GM18870 (cell line): ENCODE measurements at regions not wholly inside any gene's neighbourhood (a gene's known extent, or its start where the extent isn't known, plus 50 kb on each side); places are given as distances from the start of the nearest gene placed in this dataset.
"Not testable (repeated sequence)": the region's sequence is repeated elsewhere in the genome, so short reads cannot be mapped to it uniquely, and the experiment has no call there.

Experiments
- ATAC-seq: cut with Tn5 transposase; IDR thresholded peaks from one replicate; pipeline ENCODE4 v1.9.1; 2021; ENCODE audit warnings: moderate library complexity; ENCODE audit not compliant: unreplicated experiment

DNA sequence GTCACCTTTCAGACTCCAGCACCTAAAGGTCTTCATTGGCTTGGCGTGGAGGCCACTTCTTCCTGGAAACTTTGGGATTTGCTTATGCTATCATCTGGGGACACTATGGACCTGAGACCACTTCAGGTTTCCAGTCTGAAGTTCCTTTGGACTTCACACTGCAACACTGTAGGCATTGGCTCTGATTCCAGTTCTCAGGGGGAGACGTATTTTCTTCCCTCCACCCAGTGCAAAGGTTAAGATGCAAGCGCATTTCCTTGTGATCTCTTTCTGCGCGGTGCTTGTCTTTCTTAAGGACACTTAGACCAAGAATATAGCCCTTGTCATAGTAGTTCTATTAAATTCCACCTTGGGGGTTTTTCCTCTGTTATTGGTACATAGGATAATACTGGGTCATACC lies 299.8 kb downstream of the TSHZ3 start:
- ATAC-seq, result no peak

DNA sequence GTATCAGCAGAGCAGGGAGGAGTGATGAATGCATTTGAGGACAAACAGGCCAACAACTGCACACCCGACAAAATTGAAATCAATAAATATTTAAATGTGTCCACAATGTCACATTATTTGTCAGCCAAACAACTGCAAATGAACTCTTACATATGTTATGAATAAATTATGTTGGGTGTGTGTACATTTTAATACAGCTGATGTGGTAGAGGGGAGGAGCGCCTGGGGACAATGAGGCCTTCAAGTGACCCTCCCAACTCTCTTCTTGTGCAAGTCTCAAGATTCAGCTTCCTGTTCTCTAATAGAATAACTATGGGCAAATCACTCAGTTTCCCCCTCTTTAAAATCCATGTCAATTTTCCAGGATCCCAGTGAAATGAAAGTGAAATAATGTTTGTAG lies 303.2 kb downstream of the TSHZ3 start:
- no peak for ATAC-seq

DNA sequence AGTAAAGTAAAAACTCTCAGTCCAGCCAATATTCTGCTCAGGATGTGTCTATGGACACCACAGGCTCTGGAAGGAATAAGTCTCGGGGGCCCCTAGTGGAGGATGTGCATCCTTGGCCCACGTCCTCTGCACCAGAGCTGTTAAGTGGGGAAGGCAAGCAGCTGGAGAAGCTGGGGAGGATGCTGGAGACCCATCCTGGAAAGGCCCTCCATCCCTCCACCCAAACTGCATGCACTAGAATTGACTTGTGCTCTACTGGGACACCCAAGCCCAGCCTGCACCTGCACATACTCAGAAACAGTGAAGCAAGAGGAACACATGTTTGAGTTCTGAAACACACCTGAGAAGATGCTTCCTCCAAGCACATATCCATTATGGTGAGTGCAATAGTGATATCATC lies 307.8 kb downstream of the TSHZ3 start:
- no peak for ATAC-seq

DNA sequence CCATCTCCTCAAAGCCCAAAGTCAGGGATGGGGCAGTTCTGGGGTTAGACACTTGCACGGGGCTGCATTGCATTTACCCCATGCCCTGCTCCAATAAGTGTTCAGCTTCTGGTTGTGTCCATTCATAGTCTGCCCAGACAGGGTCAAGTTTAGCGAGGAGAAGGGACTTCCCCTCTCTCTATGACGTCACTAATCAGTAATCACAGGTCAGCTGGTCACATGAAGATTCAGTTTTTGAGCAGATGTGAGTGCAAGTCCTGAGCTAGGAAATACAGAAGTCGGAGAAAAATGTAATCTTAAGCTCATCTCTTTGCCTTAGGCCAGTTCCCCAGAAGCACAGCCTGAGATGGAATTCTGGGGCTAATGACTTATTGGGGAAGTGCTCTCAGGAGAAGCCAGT lies 310.1 kb downstream of the TSHZ3 start:
- ATAC-seq, result no peak

DNA sequence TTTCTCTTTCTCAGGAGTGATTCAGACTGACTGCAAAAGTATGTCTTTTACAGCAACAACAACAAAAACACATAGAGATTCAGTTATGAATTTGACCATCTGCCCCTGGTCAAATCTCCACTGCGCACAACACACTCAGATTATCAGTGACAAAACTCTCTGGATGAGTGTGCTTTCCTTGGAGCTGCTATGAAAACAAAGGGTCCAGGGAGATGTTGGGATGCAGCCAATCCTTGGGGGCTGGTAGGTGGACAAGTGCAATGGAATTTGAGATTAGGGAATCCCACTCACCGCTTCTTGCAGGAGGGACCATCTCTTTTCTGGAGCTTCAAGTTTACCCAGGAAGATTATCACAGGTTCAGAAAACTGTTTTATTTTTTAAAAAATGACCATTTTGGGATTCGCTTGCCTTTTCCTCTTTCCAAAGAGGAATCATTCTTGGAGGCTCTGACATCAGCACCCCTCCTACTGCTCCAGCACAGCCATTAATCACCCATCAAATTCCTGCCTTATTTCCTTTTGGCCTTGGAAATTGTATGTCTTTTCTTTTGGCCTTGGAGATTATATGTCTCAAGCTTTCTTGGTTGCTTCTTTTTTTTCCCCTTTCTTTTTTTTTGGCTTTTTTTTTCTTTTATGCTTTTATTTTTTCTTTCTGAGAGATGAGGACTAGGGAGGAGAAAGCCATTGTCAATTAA lies 311.8 kb downstream of the TSHZ3 start:
- no peak for ATAC-seq

DNA sequence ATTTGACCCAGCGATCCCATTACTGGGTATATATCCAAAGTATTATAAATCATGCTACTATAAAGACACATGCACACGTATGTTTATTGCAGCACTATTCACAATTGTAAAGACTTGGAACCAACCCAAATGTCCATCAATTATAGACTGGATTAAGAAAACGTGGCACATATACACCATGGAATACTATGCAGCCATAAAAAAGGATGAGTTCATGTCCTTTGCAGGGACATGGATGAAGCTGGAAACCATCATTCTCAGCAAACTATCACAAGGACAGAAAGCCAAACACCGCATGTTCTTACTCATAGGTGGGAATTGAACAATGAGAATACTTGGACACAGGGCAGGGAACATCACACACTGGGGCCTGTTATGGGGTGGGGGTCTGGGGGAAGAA lies 317.8 kb downstream of the TSHZ3 start:
- ATAC-seq, result not testable (repeated sequence)

DNA sequence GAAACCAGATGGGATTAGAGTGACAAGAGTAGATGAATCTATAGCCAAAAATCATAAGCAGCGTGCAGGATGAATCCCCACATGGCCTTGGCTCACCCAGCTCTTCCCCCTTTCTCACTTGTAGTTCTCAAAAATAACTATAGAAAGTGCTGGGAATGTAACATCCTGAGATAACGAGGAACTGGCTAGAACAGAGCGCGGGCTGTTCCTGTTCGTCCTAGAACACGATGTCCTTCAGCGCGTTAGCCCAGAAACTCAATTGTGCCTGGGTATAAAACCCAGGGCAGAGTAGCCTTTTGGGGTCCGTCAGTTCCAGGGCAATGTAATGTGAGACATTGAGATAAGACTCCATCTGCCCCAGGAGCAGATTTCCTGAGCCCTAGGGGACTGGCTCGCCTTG lies 326.2 kb downstream of the TSHZ3 start:
- no peak for ATAC-seq

DNA sequence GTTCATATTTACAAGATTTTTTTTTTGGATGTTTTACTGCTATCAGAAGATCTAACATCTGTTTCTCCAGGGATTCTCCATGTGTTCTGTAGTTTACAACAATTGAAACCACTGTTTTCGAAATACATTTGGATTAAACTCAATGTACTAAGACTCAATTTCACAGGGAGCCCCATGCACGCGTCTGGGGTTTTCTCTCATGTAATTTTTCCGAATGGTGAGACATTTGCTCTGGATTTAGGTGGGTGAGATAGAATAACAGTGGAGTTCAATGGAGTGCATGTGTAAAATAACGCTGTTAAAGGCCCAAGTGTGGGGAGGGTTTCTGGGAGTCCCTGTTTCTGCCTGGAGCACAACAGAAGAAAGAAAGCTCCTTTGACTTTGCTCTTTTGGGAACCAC lies 330.3 kb downstream of the TSHZ3 start:
- ATAC-seq, result no peak

DNA sequence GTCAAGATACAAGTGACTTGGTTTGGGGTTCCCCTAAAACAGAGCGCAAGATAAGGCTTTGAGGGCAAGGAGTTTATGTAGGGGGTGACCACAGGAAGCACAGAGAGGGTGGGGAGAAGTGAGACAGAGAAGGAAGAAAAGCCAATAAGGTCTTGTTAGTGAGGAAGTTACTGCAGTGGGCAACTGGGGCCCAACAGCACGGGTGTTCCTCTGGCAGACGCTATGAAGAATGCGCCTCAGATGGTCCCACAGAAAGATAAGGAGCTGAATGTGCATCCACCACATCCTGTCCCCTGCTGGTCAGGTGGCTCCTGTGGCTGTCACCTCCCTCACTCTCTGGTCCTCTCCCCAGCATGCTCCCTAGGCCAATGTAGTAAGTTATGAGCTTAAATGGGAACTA lies 333.5 kb downstream of the TSHZ3 start:
- ATAC-seq, result no peak

DNA sequence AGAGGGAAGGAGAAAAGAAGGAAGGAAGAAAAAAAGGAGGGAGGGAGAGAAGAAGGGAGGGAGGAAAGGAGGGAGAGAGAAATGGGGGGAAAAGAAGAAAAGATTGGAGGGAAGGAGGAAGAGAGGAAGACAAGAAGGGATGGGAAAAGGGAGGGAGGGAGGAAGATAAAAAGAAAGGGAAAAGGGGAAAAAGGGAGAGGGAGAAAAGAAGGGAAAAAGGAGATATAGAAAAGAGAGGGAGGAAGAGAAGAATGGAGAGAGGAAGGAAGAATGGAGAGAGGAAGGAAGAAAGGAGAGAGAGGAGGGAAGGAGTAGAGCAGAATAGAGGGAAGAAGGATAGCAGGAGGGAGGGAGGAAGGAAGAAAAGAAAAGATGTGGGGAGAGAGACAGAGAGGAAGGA lies 334.6 kb downstream of the TSHZ3 start:
- no peak for ATAC-seq

DNA sequence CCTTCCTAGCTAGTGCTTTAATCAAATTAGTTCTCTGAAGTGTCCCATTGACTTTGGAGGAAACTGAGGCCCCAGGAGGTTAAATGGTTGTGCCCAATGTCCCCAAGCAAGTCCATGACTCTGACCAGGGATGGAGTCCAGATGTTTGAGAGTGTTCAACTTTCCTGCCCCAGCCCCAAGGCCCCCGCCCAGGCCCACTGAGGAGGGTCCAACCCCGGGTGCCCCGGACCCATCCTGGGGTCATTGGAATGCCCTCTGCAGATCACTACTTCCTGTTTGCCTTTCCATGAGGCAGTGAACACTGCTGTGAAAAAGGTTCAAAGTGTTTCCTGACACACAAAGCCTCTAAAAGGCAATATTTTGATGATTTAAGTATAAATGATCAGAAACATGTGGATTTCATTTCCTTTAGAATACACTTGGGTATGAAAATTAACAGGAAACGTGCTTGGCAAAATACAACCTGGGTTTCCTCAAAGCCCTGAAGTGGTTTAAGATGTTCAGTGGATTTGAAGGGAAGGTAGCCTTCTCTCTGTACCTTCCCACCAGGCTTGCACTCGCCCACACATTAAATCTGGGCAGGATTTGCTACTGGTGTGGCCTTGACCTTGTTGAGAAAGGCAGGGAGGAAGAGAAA lies 335.7 kb downstream of the TSHZ3 start:
- no peak for ATAC-seq

DNA sequence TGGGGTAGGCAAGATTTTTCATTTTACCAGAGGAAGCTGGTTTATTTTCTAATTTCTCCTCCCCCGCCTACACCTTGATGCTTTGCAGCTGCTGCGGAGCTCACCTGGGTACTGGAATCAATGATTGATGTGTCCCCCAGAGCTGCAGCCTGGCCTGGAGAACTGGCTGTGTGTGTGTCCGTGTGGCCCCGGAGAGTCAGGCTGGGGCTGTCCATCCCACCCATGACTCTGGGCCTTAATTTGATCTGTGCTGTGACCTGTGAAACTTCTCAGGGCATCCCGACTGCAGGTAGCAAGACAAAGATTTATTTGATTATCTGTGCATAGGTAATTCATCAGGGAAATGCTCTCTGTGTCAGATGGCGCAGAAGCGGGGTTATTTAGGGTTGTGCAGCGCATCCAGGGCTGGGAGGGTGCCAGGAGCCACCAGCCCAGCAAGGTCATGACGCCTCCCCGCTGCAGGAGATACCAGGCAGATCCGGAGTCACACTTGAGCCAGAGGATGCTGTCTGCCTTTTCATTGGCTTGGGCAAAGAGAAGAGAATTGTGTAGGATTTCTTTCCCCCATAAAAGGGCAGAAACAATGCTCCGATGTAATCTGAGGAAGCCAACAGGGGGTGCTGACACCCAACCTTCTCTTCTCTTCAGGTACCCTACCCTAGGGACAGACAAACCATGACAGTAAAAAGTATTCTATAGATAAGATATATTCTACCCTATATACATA lies 346.6 kb downstream of the TSHZ3 start:
- ATAC-seq, result no peak

DNA sequence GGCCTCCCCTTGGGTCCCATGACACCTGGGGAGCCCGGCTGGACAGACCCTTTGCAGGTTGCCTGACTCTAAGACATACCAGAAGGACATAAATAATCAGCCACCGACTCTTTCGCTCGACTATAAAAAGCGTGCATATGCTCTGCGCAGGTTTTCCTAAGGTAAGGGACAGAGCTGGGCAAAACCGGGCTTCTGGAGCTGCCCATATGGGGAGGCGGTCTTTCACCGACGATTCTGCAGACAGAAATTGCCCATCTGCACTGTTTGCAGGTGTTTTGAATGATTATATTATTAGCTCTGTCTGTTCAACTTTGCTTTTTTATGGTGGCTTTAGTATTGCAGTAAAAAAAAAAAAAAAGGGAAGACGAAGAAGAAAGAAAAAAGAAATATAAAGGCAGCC lies 347.2 kb downstream of the TSHZ3 start:
- ATAC-seq, result no peak

DNA sequence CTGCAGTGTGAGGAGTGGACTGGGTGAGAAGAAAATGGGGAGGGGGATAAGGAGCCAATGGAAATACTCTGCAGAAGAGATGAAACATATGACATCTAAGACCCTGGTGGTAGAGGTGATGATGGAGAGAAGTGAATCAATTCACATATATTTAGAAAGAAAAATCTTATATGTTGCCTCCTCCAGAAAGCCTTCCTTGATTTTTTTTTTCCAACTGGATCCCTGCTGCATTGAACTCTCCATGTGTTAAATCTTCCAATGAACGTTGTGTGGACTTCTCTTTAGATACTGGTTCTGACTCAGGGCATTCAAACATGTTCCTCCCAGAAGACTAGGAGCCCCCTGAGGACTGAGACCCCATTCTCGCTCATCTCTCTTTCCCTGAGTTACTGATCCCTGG lies 348.3 kb downstream of the TSHZ3 start:
- no peak for ATAC-seq

DNA sequence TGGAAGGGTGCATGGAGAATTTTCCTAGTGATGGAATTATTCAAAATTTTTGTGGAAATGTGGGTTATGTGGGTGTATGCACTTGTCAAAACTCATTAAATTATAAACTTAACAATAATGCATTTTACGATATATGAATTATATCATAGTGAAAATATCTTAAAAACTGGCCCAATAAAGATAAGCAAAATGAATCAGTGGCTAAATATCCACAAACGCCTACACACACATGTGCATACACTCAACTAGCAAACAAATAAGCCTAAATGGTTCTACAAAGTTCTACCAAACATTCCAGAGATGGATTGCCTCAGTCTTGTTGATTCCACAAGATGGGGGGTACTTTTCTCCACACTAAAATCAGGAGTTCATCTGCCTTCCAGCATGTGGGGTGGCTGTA lies 349.5 kb downstream of the TSHZ3 start:
- no peak for ATAC-seq

DNA sequence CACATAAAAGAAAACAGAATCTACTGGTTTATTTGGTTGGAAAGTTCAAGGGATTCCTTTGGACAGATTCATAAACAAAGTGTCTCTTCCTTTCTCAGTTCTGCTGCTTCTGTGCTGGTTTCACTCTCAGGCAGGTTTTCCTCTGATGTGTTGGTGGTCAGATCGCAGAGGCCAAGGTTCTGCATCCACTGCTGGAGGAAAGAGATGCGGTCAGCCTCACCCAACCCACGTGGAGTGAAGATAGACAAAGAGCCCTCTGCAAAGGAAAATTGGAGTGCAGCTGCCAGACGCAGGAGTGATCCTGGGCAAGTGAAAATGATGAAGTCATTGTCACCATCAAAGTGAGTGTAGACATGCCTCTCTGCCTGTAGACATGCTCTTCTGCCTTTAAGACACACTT lies 352.0 kb downstream of the TSHZ3 start:
- no peak for ATAC-seq

DNA sequence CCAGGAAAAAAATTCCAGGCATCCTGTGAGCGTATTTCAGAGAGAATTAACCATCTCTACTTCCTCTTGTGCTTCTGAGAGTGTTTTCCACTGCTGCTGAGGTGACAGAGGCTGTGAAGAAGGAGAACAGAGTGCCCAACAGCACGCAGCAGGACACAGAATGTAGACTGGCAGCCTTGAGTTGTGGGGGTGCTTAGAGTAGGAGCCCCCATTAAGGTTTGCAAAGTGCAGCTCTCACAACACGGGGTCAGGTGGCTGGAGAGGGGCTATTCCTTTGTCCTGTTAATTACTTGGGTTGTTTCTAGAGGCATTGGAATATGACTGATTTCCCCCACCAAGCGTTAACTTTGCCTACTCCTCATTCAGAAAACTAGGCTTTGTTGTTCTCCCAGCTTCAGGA lies 370.6 kb downstream of the TSHZ3 start:
- ATAC-seq, result no peak

DNA sequence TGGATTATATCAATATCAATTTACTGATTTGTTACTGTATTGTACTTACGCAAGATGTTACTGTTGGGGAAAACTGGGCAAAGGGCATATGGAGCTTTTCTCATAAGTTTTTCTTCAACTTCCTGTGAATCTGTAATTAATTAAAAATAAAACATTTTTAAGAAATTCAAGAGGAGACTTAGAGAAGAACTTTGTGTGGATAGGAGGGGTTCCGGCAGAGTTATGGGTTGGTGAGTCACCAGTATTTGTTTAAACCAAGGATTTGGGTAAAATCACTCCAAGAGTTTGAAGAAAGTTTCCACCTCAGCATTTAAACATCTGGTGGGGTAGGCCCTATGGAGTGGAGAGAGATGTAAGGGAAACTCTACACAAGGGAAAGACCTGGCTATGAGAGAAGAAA lies 379.6 kb downstream of the TSHZ3 start:
- no peak for ATAC-seq

DNA sequence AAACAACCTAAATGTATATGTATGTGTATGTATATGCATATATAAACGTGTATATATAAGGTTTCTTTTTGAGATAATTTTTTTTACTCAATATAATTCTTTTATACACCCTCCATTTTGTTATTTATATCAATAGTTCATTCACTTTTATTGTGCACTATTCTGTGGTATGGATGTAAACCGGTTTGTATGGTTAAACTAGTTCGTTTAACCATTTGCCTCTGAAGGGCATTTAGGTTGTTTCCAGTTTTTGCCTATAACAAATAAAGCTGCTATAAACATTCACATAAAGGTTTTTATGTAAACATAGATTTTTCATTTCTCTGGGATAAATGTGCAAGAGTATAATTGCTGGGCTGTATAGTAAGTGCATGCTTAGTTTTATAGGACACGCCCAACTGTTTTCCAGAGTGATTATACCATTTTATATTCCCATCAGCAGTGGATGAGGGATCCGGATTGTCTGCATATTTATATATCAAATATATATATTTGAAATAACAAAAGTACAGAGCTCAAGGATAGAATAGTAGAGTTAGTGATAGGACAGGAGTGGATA lies 380.3 kb downstream of the TSHZ3 start:
- ATAC-seq, result no peak

DNA sequence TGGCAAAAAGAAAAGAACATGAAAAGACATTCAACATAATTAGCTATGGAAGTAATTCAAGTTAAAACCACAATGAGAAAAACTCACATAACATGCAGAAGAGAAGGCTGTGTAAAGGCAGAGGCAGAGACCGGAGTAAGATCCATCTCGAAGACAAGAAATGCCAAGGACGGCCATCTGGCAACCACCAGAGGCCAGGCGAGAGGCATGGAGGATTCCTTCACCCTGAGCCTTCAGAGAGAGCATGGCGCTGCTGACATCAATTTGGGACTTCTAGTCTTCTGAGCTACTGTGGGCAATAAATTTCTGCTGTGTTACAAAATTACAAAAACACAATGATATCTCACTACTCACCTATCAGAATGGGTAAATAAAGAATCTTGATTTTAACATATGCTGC lies 381.0 kb downstream of the TSHZ3 start:
- no peak for ATAC-seq

DNA sequence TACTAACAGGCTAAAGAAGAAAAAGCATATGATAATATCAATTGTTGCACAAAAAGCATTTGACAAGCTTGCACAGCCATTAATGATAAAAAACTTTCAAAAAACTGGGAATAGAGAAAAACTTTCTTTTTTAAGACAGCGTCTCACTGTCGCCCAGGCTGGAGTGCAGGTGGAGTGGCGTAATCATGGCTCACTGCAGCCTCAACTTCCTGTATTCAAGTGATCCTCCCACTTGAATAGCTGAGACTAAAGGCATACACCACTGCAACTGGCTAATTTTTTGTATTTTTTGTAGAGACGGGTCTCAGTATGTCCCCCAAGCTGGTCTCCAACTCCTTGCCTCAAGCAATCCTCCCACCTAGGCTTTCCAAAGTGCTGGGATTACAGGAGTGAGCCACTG lies 382.8 kb downstream of the TSHZ3 start:
- no peak for ATAC-seq

DNA sequence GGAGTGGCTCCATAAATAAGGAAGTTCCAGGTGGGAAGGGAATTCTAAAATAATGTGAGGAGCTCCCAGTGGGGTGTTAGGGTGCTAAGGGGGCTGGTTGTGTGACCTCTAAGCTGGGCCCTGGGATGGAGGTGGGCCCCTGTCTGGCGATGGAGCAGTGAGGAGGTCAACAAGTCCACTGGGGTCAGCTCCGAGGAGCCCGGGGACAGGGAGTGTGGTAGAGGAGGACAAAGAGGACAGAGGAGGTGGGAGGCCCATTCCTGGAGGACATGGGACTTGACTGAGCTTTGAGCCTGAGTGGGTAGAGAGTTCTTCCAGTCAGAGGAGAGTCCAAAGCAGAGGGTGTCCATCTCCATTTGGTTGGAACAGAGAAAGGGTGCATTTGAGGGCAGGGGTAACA lies 390.2 kb downstream of the TSHZ3 start:
- ATAC-seq, result no peak
